Upper lobe of left lung (tissue), 4 donors: ENCODE measurements at regions not wholly inside any gene's neighbourhood (a gene's known extent, or its start where the extent isn't known, plus 50 kb on each side); places are given as distances from the start of the nearest gene placed in this dataset.

Source experiments
- CTCF ChIP-seq, 6 experiments: fragments of 450-650 bp in 4 of 6; fragments of 200-600 bp in 2 of 6; sonication (generic) in 2 of 6; IDR thresholded peaks; one replicate each; pipeline ENCODE4 v1.5.1; 2016 to 2019; ENCODE audit warnings: antibody characterized with exemption in 6 of 6
- EP300 ChIP-seq, 4 donors: sonication (generic); formaldehyde crosslinking; IDR thresholded peaks; one replicate each; pipeline ENCODE4 v1.5.1; 2017; ENCODE audit warnings: antibody characterized with exemption in 4 of 4, control low read depth in 2 of 4
- POLR2A ChIP-seq, 4 donors: fragments of 450-650 bp; IDR thresholded peaks; one replicate each; pipeline ENCODE4 v1.5.1; 2016 to 2017; ENCODE audit warnings: antibody characterized with exemption in 4 of 4, mild to moderate bottlenecking in 2 of 4
- POLR2AphosphoS5 ChIP-seq, 2 donors: sonication (generic); formaldehyde crosslinking; IDR thresholded peaks; one replicate each; pipeline ENCODE4 v1.5.1; 2017; ENCODE audit warnings: antibody characterized with exemption in 2 of 2

DNA sequence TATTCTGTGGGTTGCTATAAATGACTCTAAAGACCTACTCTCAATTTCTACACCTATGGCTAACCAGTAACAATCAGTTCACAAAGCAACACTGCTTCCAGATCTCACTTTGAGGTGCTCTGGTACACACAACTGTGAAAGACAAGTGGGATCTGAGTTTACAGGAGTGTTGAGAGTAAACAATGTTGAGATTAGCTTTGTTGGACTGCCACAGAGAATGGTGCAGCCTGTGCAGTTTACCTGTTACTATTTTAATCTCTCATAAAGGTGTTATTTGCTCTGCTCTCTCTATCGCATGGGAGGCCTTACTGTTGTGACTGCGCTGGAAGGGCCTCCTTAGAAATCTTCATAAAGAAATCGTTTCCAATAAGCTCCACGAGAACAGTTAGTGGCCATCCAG is 112.0 kb downstream of the SOX2 start:
- no peak for TF ChIP-seq EP300 (IDR thresholded peaks at IDR 0.05)
- TF ChIP-seq CTCF (IDR thresholded peaks at IDR 0.05), result no peak
- no peak for TF ChIP-seq POLR2AphosphoS5 (IDR thresholded peaks at IDR 0.05)
- no peak for TF ChIP-seq POLR2A (IDR thresholded peaks at IDR 0.05)
